ENCODE measurements at regions not wholly inside any gene's neighbourhood (a gene's known extent, or its start where the extent isn't known, plus 50 kb on each side); places are given as distances from the start of the nearest gene placed in this dataset.

DNA sequence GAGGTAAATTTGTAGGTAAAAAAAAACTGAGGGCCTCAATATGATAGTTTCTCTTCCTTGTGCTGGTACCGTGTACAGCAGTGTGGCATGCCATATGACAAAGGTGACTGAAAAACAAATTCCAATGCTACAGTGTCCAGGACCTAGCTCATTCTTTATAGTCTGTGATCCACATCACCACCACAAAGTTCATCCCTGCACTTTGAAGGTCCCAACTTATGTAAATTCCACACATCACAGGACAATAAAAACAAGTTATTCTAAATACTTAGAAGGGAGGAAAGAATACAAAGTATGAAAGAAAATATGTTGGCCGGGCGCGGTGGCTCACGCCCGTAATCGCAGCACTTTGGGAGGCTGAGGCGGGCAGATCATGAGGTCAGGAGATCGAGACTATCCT, 314.6 kb upstream of the SGCG start:
- TF ChIP-seq, protein P1, sequence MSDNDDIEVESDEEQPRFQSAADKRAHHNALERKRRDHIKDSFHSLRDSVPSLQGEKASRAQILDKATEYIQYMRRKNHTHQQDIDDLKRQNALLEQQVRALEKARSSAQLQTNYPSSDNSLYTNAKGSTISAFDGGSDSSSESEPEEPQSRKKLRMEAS (IDR thresholded peaks at IDR 0.05; ENCODE audit: insufficient read depth, insufficient read length) = no peak
- TF ChIP-seq POLR2AphosphoS5 (IDR thresholded peaks at IDR 0.05; ENCODE audit: insufficient read depth, low read depth, low read length) = no peak
- TF ChIP-seq, protein P2, sequence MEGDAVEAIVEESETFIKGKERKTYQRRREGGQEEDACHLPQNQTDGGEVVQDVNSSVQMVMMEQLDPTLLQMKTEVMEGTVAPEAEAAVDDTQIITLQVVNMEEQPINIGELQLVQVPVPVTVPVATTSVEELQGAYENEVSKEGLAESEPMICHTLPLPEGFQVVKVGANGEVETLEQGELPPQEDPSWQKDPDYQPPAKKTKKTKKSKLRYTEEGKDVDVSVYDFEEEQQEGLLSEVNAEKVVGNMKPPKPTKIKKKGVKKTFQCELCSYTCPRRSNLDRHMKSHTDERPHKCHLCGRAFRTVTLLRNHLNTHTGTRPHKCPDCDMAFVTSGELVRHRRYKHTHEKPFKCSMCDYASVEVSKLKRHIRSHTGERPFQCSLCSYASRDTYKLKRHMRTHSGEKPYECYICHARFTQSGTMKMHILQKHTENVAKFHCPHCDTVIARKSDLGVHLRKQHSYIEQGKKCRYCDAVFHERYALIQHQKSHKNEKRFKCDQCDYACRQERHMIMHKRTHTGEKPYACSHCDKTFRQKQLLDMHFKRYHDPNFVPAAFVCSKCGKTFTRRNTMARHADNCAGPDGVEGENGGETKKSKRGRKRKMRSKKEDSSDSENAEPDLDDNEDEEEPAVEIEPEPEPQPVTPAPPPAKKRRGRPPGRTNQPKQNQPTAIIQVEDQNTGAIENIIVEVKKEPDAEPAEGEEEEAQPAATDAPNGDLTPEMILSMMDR (IDR thresholded peaks at IDR 0.05; ENCODE audit: extremely low read depth in 1 of 2, insufficient read depth in 1 of 2, low read depth in 1 of 2, low read length in 2 of 2) = no peak
- TF ChIP-seq GATA2 (IDR thresholded peaks at IDR 0.05; ENCODE audit: insufficient read depth, insufficient read length, low read depth, low read length) = no peak
- TF ChIP-seq POLR2A (IDR thresholded peaks at IDR 0.05; ENCODE audit: low read depth, low read length) = no peak
- TF ChIP-seq MYC (IDR thresholded peaks at IDR 0.05; ENCODE audit: low read depth, low read length) = no peak
- no peak for TF ChIP-seq EZH2 (IDR thresholded peaks at IDR 0.05; ENCODE audit: borderline replicate concordance, low read depth, low read length, severe bottlenecking)
- TF ChIP-seq JUN (IDR thresholded peaks at IDR 0.05; ENCODE audit: borderline replicate concordance, insufficient read depth, insufficient read length, low read depth) = no peak
- TF ChIP-seq FOS (IDR thresholded peaks at IDR 0.05; ENCODE audit: borderline replicate concordance, insufficient read depth, low read length) = no peak

Measured in endothelial cell of umbilical vein (primary cell).